Caco-2 (cell line): ENCODE measurements at regions not wholly inside any gene's neighbourhood (a gene's known extent, or its start where the extent isn't known, plus 50 kb on each side); places are given as distances from the start of the nearest gene placed in this dataset.

Source experiments
- BruUV-seq: library from RNA; stranded (reverse); fragments of 400-500 nt; replicated peaks from 2 replicates; lab custom pipeline; 2021; lab: Mats Ljungman, UMichigan
- CTCF ChIA-PET: fragments of 300-600 bp; sonication (Branson Sonifier 250); formaldehyde crosslinking; loops from one replicate; lab custom pipeline; 2022; ENCODE audit warnings: antibody characterized with exemption; lab: Charles Lee
- POLR2A ChIA-PET: fragments of 300-600 bp; sonication (Branson Sonifier 250); formaldehyde crosslinking; loops from one replicate; lab custom pipeline; 2022; ENCODE audit warnings: antibody characterized with exemption; lab: Charles Lee
- DNase-seq, 2 experiments: peaks; one replicate each; pipeline versions ENCODE4 v3.0.0 to v3.0.0-alpha.2; 2020 to 2022
- H3K27me3 ChIP-seq: replicated peaks from 2 replicates; pipeline ENCODE4 v1.6.0; 2011; ENCODE audit warnings: low read length; ENCODE audit not compliant: control insufficient read depth, insufficient read depth
- H3K36me3 ChIP-seq: 2 replicates; pipeline ENCODE4 v1.5.1; 2011; ENCODE audit warnings: low read length; ENCODE audit not compliant: control insufficient read depth, insufficient read depth
- H3K4me1 ChIP-seq: fragments of 250-450 bp; sonication (Bioruptor Pico); 2 replicates; pipeline ENCODE4 v1.5.1; 2020; ENCODE audit warnings: mild to moderate bottlenecking
- H3K4me3 ChIP-seq: 2 replicates; pipeline ENCODE4 v1.5.1; 2011; ENCODE audit warnings: low read depth, mild to moderate bottlenecking, control low read depth, low read length
- H3K9me3 ChIP-seq: fragments of 250-450 bp; sonication (Bioruptor Pico); 2 replicates; pipeline ENCODE4 v1.5.1; 2020; ENCODE audit warnings: mild to moderate bottlenecking, moderate library complexity
- H3K27ac Mint-ChIP-seq: one replicate; pipeline ENCODE4 v1.8.0; 2022; ENCODE audit warnings: mixed read lengths; ENCODE audit not compliant: unreplicated experiment
- H3K27me3 Mint-ChIP-seq: one replicate; pipeline ENCODE4 v1.8.0; 2022; ENCODE audit warnings: mixed read lengths; ENCODE audit not compliant: insufficient read depth, unreplicated experiment
- H3K36me3 Mint-ChIP-seq: one replicate; pipeline ENCODE4 v1.8.0; 2022; ENCODE audit warnings: mild to moderate bottlenecking, mixed read lengths; ENCODE audit not compliant: insufficient read depth, unreplicated experiment
- H3K4me1 Mint-ChIP-seq: one replicate; pipeline ENCODE4 v1.8.0; 2022; ENCODE audit warnings: low read depth, mixed read lengths; ENCODE audit not compliant: unreplicated experiment
- H3K4me3 Mint-ChIP-seq: one replicate; pipeline ENCODE4 v1.8.0; 2022; ENCODE audit warnings: mild to moderate bottlenecking, moderate library complexity, mixed read lengths; ENCODE audit not compliant: unreplicated experiment
- H3K9me3 Mint-ChIP-seq: one replicate; pipeline ENCODE4 v1.8.0; 2022; ENCODE audit warnings: mixed read lengths; ENCODE audit not compliant: unreplicated experiment
- intact Hi-C: fragments of 100-400 bp; cut with micrococcal nuclease; formaldehyde crosslinking; loops from one replicate; pipeline ENCODE4 v1.10.0; 2022; ENCODE audit not compliant: unreplicated experiment
- TF ChIP-seq, protein P1 (sequence below), 2 experiments: fragments of 200-600 bp in 1 of 2; IDR thresholded peaks; 1 replicate in 1 of 2; 2 replicates in 1 of 2; pipeline versions ENCODE4 v1.5.1 to v1.8.0; 2011 to 2022; ENCODE audit warnings: antibody characterized with exemption in 1 of 2, control low read depth in 1 of 2, inconsistent platforms in 1 of 2, low read depth in 1 of 2, low read length in 1 of 2, mild to moderate bottlenecking in 1 of 2, moderate library complexity in 1 of 2; ENCODE audit not compliant: insufficient read depth in 1 of 2, severe bottlenecking in 1 of 2, unreplicated experiment in 1 of 2

DNA sequence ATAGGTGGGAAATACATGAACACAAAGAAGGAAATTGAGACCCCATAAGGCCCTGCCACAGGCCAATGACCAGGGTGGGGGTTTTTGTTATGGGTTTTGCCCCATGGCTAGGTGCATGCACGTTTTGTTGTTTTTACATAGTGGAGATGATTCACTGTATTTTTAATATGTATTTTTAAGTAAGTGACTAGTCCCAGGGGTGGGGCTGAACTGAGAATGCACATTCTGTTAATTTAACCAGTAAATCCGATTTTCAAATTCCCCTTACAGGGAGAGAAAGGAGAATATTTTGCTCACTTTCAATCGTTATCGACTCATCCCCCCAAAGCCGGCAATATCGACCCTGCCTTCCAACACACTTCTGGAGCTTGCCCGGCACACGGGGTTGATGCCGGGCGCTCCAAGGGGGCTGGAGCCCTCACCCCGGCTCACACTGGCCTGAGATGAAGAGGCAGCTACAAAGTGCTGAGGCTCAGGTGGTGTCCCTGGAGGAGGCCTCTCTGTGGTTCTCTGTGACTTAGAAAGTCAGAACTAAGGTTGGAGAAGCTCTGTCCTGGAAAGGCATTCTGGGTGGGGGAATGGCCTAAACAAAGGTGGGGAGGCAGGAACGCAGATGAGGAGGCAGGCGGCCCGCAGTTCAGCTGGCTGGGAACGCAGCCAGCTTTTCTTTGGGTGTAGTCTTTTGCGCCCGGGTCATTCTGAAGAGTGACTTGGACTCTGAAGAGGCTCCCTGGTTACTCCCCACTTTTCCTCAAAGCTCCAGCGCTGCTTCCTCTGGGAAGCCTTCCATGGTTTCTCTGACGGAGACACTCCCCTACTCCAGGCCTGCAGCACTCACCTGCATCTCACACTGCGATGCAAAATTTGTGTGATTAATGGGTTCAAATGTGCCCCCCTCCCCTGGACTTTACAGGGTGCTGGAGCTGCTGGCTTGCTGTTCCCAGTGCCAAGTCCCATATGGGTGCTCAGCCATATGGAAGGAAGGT is 50.7 kb upstream of the DLK1 start:
- Mint-ChIP-seq H3K4me1 (peaks cover 9% of the 10 kb centered on the region), H3K36me3 (no peaks in the 10 kb centered on the region), H3K27ac (no peak overlapping the region), H3K4me3 (no peak overlapping the region), H3K27me3 (no peaks in the 10 kb centered on the region), H3K9me3 (no peaks in the 10 kb centered on the region)
- TF ChIP-seq, protein P1, sequence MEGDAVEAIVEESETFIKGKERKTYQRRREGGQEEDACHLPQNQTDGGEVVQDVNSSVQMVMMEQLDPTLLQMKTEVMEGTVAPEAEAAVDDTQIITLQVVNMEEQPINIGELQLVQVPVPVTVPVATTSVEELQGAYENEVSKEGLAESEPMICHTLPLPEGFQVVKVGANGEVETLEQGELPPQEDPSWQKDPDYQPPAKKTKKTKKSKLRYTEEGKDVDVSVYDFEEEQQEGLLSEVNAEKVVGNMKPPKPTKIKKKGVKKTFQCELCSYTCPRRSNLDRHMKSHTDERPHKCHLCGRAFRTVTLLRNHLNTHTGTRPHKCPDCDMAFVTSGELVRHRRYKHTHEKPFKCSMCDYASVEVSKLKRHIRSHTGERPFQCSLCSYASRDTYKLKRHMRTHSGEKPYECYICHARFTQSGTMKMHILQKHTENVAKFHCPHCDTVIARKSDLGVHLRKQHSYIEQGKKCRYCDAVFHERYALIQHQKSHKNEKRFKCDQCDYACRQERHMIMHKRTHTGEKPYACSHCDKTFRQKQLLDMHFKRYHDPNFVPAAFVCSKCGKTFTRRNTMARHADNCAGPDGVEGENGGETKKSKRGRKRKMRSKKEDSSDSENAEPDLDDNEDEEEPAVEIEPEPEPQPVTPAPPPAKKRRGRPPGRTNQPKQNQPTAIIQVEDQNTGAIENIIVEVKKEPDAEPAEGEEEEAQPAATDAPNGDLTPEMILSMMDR (IDR thresholded peaks at IDR 0.05; ENCODE audit: insufficient read depth in 1 of 2, low read depth in 1 of 2, low read length in 1 of 2, severe bottlenecking in 1 of 2, unreplicated experiment in 1 of 2), result no peak
- BruUV-seq, result no TSS peak
- Histone ChIP-seq H3K4me3 (no peak overlapping the region), H3K9me3 (no peaks in the 10 kb centered on the region), H3K36me3 (no peaks in the 10 kb centered on the region), H3K4me1 (0 out of 2 replicates have a peak, but pooled peaks cover 5% of the 10 kb centered on the region), H3K27me3 (no peaks in the 10 kb centered on the region)
- ChIA-PET POLR2A (no interaction called here), CTCF (no interaction called here)
- DNase-seq, result no peak
- intact Hi-C loops, result loop anchor here (10.0 kb wide), 1 partner anchor 949 kb away; no protein-coding TSS in a partner anchor
